HG02973 (cell line): ENCODE measurements at regions not wholly inside any gene's neighbourhood (a gene's known extent, or its start where the extent isn't known, plus 50 kb on each side); places are given as distances from the start of the nearest gene placed in this dataset.
"Not testable (repeated sequence)": the region's sequence is repeated elsewhere in the genome, so short reads cannot be mapped to it uniquely, and the experiment has no call there.

Experiments
- ATAC-seq: cut with Tn5 transposase; IDR thresholded peaks from one replicate; pipeline ENCODE4 v1.9.1; 2021; ENCODE audit warnings: moderate library complexity; ENCODE audit not compliant: unreplicated experiment

DNA sequence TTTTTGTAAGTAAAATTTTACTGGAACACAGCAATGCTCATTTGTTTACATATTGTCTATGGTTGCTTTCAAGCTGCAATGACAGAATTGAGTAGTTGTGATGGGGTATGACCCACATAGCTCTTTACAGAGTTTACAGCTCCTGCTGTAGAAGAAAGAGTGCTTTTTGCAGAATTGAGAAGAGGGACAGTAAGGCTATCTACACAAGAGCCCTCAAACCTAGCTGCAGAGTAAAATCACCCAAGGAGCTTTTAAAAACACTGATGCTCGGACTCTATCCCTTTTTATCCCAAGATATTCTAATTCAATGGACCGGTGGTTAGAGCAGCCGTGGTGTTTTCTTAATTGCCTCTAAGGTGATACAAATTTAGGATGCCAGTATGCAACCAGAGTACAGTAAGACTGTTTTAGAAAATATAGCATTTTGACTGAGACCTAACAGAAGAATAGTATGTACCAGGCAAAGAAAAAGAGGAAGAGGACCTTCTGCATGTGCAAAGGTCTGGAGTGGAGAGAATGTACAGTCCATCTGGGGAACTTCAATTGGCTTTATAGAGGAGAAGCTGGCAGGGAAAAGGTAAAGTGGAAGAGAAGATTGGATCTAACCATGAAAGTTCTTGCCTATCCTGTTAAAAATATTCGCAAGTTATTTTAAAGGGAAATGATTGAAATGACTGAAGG, 663.6 kb upstream of the CPEB2 start:
- no peak for ATAC-seq

DNA sequence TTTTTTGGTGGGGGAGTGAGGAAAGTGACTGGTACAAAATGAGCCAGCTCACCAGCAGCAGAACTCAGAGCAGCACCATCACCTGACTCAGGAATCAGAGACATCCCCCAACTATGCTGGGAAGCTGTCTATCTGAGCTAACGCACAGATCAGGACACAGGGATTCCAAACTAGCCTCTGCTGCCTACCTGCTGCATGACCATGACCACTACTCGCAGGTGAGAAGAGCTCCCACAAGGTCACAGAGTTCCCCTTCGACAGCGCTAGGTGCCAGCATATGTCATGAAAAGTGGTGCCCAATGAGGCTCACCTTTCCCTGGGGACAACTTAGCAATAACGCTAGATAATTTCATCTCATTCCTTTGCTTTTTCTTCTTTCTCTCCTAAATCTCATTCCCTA, 662.6 kb upstream of the CPEB2 start:
- ATAC-seq = no peak

DNA sequence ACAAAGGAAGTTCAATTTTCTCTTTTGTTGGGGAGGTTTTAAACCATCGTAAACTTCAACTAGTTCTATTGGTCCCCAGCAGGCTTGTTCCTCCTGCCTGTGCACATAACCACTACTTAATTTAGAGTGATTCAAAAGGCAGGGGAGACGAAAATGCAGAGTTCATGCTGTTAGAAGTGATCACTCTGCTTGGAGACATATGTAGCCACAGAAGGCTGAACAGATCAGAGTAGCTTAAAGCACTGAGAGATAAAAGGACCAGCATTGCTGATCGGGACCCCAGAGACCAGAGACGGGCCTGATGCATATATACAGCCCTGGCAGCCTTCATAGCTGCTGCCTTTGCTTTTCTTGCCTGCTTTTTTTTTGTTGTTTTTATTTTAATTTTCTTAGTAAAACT, 662.0 kb upstream of the CPEB2 start:
- no peak for ATAC-seq

DNA sequence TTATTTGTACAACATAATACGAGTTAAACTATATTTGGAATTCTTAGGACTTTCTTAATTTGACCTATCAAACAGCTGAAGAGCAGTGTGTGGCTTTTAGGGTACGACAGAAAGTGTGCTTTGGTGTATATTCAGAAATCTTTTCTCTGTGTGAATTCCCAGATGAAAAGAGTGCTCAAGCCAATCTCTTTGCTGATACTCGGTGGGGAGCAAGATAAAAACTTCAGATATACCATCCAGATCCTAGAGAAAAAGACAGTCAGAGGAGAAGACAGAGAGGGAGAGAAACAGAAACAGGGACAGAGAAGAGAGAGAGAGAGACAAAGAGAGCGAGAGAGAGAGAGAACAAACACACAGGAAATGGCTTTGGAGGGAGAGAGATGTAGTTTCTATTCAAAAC, 658.3 kb upstream of the CPEB2 start:
- ATAC-seq = no peak

DNA sequence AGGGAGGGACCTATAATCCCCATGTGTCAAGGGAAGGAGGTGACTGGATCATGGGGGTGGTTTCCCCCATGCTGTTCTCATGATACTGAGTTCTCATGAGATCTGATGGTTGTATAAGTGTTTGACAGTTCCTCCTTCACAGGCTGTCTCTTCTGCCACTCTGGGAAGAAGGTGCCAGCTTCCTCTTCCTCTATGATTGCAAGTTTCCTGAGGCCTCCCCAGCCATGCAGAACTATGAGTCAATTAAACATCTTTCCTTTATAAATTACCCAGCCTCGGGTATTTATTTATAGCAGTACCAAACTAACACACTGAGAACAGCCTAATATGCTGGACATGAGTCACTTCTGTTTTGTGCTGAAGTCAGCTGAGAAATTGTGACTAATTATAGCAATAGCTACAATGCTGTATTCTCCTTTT, 656.9 kb upstream of the CPEB2 start:
- ATAC-seq = no peak

DNA sequence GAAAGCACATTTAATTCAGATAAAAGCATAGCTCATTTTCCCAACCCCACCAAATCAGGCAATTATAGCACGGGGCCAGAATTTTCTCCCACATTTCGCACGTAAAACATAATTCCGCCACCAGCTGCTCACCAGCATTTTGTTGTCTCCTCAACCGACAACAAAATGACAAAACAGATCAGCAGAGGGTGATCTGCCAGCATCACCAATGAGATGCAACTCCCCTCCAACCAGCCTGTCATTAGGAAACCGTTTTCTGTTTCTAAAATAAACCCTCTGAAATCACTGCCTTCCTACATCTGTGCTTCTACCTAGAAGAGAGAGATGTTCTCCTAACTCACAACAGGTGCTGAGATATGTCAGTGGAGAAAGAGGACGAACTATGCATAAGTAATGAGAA, 654.8 kb upstream of the CPEB2 start:
- ATAC-seq = no peak

DNA sequence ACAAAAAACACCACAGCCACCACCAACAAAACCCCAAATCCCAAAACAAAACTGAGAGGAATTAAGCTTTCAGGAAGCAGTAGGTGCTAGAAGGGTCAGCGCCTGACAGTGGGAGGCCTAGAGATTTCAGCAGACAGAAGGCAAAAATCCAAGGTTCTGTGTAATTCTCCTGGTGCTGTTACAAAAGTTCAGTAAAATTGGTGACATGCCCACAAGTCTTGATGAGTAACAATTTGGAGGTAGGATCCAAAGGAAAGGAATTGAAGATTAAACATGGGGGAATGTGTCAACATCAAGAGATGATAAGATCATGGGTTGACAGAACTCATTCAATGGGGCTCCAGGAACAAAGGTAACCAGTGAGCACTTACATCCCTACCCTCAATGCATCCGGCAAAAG, 653.8 kb upstream of the CPEB2 start:
- ATAC-seq = no peak

DNA sequence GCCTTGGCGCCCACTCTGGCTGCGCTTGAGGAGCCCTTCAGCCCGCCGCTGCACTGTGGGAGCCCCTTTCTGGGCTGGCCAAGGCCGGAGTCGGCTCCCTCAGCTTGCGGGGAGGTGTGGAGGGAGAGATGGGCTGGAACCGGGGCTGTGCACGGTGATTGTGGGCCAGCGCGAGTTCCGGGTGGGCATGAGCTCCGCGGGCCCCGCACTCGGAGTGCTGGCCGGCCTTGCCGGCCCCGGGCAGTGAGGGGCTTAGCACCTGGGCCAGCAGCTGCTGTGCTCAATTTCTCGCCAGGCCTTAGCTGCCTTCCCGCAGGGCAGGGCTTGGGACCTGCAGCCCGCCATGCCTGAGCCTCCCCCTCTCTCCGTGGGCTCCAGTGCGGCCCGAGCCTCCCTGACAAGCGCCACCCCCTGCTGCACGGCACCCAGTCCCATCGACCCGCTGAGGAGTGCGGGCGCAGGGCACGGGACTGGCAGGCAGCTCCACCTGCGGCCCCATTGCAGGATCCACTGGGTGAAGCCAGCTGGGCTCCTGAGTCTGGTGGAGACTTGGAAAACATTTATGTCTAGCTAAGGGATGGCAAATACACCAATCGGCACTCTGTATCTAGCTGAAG, 643.6 kb upstream of the CPEB2 start:
- not testable (repeated sequence) for ATAC-seq

DNA sequence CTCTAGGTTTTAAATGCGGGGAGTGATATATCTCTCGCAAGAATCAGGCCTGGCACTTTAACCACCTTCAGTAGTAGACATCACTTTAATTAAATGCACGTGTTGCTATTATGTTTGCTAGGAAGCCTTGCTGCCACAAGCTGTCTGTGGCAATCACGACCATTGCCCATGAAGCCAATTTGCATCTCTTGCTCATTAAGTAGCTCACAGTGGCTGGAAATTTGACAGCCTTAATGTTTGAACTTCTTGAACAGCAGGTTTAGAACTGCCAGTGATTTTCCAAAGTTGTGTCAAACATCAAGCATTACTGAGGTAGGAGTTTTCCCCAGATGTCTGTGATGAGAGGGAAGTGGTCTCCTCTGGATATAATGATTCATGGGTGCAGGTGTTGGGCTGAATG, 642.3 kb upstream of the CPEB2 start:
- ATAC-seq = no peak

DNA sequence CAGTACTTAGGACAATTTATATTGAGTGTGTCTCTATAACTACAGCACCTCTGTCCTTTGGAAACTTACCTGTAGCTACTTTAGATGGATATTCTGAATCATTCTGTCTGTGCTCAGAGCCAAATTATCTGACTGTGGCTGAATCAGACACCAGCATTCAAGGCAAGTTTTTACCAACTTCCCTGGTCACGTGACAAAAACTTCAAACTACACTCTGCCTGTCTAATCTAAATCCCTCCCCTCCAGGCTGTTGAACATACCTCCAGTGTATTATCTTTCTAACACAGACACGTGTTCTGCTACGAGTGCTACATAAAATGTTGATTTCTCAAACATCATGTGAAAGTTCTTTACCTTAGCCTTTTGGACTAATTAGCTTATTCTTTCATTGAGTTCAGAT, 641.2 kb upstream of the CPEB2 start:
- ATAC-seq = no peak

DNA sequence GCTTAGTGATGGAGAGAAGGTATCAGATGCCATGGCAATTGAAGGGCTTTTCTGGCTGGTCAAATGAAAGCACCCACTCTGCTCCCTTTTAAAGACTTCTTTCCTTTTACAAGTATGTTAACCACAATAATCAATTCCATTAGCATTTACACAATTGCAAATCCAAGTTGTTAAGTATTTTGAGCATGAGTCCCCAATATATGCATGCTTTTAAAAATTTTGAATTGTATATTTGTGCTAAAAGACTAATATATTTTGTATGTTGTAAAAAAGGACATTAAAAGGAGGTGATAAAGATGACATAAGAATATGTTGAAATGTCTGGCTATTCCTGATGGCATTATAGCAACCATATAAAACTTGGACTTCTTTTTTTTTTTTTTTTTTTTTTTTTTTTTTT, 639.9 kb upstream of the CPEB2 start:
- ATAC-seq = no peak

DNA sequence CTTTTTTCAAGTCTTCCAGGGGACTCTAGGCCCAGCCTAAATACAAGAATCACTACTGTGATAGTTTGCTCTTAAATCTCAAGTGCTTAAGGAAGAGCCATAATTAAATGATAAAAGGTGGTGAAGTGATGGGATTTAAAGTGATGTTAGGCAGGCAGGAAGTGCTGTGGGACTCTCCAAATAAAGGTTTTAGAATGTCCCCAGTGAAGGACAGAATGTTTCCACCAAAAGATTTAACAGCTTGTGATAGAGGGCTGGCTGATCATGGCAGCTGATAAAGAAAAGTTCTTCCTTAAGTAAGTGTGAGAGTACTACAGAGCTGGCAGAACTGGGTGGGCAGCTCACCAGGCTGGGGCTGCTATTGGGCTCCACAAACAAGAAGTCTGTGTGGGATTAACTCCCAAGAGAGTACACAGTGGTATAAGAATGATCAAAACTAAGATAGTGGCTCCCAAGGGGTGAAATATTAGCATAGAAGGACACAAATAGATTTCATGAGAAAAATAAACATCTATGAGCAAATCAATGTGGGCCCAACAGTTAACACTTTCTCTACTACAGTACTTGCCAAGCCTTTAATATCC, 637.2 kb upstream of the CPEB2 start:
- no peak for ATAC-seq

DNA sequence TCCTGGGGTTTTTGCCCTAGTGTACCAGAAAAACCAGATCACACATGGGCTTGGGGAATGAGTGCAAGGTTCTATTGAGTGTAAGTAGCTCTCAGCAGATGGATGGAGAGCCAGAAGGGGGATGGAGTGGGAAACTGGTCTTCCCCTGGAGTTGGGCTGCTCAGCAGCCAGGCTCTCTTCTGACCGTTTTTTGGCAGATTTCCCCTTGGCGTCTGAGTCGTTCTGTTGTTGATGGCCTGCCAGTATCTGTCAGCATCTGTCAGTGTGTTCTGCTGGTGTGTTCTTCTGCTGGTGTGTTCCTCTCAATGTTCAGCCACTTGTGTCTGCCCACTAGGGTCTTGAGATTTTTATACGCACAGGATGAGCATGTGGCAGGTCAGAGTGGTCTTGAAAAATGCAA, 633.9 kb upstream of the CPEB2 start:
- no peak for ATAC-seq

DNA sequence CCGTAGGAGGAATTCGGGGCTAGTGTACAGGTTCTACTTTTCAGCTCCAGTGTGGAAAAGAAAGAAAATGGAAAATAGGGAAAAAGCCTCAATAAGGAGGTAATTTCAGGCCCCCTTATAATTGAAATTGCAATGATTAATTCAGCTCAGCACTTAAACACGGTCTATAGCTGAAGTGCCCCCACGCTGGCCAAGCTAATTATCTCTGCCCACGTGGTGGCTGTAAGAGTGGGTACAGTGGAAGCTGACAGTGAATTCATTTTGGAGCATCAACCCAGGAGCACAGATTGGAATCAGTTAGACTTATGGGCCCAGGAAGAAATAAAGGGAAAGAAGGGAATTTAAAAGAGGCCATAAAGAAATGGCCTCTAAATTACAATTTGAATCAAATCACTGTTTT, 631.1 kb upstream of the CPEB2 start:
- no peak for ATAC-seq

DNA sequence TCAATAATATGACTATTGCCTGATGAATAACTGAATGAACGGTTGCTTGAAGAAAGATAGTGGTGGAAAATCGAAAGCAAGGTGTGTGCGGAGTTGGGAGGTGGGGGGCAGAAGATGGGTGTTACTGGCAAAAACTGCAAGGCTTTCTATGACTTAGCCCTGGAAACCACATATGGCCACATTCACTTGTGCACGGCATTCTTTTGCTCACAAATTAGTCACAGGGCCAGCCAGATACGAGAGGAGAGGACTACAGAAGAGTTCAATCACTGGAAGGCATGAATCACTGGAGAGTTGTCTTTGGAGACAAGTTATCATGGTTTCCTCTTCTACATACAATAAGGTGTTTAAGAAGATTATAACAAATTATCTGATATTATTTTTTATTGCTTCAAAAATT, 626.5 kb upstream of the CPEB2 start:
- no peak for ATAC-seq

DNA sequence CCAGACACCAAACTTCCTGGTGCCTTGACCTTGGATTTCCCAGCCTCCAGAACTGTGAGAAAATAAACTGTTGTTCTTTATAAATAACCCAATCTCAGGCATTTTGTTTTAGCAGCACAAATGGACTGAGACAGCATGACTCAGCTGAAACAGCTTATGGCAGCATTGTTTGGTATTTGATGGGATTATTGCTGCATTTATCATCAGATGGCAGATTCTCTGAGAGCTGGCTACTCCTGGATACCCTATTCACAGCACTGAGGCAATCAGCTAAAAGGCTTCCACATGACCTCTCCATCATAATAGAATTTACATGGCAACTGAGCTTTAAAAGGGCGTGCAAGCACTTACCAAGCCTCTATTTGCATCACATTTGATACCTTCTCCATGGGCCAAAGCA, 623.1 kb upstream of the CPEB2 start:
- ATAC-seq = no peak

DNA sequence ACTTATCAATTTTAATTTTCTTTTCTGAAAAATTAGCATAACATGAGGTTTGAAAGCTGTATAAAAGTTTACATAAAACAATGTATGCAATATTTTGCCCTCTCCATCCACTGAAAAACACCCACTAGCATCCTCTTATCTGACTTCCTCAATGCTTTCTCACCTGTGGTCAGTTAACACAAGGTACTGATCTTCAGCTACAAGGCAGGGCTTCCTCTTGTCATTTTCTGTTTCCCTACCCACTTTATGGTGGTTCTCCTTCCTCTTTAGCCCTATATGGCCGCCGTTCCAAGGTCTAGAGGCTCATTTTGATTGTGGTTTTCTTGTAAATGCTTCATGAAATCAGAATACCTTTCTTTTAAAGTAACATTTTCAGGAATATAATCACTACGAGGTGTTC, 618.6 kb upstream of the CPEB2 start:
- ATAC-seq = no peak

DNA sequence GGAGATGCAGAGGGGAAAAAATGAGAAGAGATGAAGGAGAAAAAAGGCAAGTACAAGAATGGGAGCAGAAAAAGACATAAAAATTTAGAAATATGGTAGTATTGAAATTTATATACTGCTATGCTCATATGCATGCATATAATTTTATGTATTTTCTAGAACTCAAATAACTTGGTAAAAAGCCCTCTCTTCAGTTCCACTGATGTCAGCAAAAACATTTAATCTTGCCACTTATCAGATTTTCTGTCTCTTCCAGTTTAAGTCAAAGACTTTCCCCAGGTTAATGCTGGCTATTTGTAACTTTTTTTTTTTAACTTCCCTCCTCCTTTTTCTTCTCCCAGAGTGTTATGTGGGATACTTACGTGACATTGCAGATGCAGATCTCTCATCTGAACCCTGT, 617.5 kb upstream of the CPEB2 start:
- ATAC-seq = no peak

DNA sequence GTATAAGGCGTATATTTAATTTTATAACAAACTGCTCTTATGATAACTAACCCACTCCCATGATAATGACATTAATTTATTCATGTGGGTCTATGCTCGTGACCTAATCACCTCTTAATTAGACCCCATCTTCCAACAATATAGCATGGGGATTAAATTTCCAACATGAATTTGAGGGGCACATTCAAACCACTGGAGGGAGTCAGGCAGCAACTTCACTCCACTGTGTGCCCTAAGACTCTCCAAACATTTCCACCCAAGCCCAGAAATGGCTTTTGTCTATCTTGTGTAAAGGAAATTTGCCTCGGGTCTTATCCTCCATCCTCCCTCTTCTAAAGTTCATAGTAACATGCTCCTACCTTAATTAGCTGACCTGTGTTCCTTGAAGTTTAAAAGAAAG, 616.1 kb upstream of the CPEB2 start:
- ATAC-seq = no peak

DNA sequence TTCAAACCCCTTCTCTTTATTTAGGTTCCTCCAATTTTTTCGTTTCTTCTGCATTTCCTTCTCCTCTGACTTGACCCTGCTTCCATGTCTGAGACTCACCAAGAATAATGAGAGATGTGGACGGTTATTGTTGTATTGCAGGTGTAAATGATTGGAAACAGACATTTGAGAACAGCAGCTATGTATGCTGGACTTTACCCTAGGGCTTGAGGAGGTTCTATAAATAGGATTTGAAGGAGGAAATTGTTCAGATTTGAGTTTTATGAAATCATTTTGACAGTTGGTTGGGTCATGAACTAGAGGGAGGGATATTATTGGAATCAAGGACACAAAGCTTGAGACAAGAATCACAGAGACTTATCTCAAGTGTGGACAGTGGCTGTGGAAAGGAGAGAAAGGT, 614.6 kb upstream of the CPEB2 start:
- ATAC-seq = no peak

DNA sequence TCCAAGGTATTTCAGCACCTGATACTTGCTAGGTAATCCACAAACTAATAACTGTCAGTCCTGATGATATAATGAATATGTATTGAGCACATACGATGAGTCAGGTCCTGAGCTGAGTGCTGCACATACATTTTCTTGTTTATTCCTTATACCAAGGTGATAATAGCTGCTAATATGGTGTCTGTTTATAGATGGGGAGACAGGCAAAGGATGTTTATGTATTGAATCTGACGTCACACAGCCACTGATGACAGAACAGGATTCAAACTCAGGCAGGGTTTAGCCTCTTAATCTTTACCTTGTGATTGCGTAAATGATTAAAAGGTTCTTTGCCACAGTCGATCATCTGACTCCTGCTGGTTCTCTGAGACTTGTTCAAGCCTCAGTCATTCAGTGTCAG, 609.9 kb upstream of the CPEB2 start:
- ATAC-seq = no peak

DNA sequence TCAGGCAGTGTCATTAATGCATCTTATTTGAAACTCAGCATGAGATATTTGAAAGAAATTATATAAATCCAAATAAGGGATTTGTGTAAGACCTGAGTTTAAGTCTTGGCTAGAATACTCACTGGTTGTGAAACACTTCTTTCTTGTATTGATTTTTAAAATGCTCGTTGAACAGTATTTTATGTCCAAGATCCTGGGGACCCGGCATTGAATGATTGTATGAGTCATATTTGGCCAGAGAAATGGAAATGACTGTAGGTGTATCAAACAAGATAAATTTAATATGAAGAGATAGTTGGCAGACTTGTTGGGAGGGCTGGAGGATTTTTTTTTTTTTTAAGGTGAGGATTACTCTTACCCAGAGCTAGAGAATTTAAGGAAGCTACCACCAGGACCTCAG, 606.1 kb upstream of the CPEB2 start:
- no peak for ATAC-seq

DNA sequence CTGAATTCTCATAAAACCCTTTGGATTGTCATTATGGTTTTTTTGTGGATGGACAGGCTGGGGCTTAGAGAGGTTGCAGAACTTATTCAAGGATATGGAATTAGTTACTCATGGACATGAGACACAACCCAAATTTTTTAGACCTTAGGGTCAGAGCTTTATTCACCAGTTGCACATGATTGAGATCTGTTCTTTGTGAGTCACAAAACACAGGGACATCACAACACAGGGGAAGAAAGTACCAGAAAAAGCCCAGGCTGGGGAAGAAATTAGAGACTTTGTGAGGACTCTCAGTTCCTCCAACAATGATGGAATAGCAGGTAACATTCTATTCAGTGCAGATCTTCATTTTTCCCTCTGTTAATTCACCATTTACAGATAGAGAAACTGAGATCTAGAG, 602.4 kb upstream of the CPEB2 start:
- ATAC-seq = no peak
